Stimulated activated CD8-positive, alpha-beta memory T cell treated with anti-CD3 and anti-CD28 coated beads, Interleukin-12 subunit alpha, Interleukin-12 subunit beta, amount 100 ng/mL, for 24 hours (primary cell): ENCODE measurements at regions not wholly inside any gene's neighbourhood (a gene's known extent, or its start where the extent isn't known, plus 50 kb on each side); places are given as distances from the start of the nearest gene placed in this dataset.

Source experiments
- DNase-seq: peaks from one replicate; pipeline ENCODE4 v3.0.0-alpha.2; 2020; ENCODE audit errors: extremely low read depth

DNA sequence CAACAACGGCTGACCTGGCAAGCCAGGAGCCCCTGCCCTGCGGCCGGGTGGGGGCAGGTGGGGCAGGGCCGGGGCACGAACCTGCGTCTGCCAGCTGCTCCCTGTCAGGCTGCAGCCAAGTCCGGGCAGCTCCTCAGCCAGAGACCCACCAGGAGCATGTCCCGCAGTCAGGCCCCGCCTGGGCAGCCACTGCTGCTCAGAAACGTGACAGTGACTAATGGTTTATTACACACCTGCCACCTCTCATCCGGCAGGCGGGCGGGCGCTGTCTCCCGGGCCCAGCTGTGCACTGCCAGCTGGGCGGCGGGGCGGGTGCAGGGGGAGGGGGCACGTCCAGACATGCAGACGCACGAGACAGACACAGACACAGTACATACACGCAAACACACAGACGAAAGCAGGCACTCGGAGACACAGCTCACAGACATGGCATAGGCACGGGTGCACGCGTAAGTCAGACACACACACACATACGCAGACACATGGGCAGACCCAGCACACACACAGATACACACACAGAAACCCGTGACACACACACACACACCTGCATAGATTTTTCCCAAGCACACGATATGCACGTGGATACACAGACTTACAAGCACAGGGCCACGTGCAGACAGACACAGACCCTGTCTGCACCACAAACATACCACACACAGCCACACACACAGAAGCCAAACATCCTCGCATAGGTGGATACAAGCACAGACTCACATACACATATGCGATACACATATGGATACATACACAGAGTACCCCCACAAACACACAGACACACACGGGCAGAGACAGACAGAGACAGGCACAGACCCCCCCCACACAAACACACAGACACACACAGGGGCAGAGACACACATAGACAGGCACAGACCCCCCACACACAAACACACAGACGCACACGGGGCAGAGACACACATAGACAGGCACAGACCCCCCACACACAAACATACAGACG, 248.3 kb upstream of the CIBAR2 start:
- DNase-seq: no peak

DNA sequence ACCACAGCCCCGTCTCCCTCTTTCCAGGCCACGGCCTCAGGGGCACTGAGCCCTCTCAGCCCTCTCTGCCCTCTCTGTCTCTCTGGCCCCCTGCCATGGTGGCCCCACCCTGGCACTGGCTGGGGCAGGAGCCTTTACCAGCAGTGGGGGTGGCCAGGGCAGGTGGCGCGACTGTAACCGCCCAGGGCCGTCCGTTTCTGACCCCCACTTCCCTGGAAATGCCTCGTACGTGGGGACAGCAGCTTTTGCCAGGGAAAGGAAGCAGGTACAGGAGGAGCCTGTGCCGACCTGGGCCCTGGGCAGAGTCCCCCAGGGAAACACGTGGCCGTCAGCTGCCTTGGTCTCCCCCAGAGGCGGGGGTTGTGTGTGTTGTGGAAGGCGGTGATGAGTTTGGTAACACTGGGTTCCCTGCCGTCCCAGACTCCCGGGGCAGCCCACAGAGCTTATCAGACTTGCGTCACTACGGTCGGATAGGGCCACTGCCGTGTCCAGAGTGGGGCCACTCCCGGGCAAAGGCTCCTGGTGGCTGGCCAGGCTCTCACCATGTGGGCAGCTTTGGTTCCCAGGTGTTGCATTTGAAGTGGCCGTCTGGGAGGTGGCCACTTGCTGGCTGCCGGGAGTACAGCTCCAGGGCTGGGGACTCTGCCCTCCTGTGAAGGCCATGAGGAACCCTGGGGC, 249.3 kb upstream of the CIBAR2 start:
- no peak for DNase-seq

DNA sequence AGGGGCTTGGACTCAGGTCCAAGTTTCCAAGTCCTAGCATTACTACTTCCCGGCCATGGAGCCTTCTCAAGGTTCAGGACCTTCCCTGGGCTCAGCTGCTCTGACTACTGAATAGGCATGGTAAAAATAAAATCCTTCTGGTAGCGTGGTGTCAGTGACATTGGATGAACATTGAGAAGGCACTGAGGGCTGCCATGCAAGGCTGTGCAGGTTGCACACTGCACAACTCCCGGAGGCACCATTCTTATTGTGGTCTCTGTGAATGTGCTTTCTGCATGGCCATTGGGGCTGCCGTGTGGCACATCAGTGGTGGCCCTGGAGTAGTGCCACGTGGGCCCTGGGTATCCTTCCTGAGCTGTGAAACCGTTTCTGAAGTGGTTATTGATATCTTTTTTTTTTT, 250.2 kb upstream of the CIBAR2 start:
- DNase-seq: no peak

DNA sequence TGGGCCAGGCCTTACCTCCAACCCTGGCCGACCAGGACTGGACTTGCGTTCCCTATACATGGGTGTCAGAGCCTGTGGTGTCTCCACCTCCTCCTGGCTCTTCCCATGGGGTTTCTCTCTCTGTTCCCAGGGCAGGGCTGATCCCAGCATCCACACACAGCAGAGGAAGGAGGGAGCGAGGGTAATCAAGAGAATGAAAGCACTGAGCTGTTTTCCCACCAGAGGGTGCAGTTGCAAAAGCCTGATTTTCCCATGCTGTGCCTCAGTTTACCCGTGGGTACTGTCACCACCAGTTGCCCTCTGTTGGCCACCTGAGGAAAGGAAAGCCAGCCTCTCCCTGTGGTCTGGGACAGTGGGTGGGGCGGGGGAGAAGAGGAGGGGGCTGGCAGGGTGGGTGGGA, 249.7 kb upstream of the GSE1 start:
- no peak for DNase-seq

DNA sequence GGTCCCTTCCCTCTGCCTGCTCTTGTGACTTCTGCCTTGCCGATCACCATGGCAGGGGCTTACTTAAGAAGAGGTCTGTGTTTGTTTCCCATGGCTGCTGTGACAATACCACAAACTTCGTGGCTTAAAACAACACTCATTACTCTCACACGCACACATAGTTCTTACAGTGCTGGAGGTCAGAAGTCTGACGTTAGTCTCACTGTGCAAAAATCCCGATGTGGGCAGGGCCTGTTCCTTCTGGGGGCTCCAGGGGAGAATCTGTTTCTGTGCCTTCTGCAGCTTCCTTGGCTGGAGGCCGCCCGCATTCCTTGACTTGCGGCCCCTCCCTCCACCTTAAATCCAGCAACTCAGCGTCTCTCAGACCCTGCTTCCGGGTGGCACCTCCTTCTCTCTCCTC, 249.2 kb upstream of the GSE1 start:
- DNase-seq: no peak

DNA sequence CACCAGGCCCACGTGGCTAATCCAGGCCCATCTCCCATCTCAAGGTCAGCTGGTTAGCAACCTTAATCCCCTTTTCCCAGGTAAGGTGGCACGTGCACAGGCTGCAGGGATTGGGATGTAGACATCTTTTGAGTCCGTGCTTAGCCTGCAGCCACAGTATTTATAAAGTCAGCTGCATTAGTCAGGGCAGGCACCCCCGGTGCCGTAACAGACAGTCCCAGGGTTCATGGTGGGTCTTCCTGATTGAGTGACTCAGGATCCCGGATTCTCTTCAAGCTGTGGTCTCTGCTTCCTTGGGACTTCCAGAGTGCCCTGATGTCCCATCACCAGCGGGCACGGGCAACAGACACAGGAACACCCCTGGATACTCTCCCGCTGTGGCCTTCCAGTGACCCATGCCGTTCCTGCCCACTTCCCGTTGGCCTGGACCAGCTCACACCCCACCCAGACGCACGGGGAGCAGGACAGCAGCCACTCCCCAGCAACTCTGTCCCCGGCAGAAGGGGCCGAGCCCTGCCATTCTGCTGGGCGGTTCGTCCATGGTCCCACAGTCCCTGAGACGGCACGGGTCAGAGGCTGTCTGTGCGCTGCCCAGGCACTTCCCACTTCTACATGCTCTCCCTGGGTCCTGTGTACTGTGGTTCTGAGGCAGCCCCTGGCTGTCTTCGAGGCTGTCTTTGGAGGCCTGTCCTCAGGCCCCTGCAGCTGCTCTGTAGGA, 248.6 kb upstream of the GSE1 start:
- no peak for DNase-seq

DNA sequence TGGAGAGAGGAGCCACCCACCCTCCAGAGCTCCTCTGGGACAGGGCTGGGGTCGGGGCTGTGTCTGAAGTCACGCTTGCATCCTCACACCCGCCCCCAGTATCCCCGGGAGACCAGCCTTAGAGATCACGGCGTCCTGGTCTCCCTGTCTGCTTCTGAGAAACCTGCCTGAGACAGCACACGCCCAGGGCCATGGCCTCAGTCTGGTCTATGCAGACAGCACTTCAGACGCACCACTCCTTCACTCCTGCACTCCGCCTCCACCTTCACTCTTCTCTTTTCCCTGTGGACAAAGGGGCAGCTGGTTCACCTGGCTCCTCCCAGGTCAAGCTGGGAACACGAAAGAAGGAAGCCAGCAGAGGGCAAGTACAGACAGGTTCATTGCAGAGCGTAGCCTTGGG, 248.0 kb upstream of the GSE1 start:
- DNase-seq: no peak

DNA sequence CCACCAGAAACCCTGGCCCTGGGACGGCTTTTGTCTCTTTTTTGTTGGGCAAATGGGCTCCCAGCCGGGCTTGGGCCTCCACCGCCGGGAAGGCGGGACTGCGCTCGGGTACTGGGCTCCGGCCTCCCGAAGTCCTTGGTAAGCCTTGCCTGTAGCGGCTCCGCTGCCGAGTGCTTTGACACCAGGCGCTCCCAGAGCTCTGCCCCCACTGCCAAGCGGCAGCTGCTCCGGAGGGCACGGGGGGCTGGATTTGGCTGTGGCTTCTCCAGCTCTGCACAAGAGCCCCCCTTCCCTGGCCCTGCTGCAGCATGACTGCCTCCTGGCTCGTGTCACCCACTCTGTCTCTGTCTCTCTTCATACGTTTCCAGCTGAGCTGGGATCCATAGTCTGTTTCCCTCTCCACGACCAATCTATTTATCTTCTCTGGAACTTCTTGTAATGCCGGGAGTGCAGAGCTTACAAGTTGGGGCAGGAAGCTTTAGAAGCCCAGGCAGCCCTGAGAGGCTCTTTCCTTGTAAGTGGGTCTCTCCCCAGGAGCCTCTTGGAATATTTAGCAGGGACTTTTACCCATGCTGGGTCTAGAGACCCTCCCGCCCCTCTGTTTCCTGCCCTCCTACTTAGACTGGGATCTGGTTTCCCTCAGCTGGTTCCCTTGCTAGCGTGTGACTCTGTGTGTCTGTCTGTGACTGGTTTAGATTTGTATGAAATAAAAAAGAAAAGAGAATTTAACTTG, 246.9 kb upstream of the GSE1 start:
- DNase-seq: no peak

DNA sequence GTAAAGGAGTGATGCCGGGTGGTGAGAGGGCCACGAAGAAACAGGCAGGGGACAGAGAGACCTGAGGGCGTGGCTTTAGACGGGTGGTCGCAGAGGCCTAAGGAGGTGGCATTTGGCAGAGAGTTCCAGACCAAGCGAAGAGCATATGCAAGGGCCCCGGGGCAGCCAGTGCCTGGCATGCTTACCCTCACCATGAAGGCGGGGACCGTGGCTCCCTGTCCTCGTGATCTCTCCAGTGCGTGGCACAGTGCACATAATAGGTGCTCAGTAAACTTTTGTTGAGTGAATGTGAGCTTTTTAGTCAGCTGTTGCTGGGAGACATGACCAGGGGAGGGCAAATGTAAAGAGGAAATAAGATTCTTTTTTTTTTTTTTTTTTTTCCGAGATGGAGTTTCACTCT, 245.6 kb upstream of the GSE1 start:
- no peak for DNase-seq

DNA sequence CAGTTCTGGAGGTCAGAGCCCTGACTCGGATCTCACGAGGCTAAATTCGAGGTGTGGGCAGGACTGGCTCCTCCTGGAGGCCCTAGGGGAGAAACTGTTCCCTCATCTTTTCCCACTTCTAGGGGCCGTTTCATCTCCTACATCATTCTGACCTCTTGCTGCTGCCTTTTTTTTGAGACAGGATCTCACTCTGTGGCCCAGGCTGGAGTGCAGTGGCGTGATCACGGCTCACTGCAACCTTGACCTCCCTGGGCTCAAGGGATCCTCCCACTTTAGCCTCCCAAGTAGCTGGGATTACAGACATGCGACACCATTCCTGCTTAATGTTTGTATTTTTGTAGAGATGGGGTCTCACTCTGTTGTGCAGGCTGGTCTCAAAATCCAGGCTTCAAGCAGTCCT, 244.1 kb upstream of the GSE1 start:
- DNase-seq: no peak

DNA sequence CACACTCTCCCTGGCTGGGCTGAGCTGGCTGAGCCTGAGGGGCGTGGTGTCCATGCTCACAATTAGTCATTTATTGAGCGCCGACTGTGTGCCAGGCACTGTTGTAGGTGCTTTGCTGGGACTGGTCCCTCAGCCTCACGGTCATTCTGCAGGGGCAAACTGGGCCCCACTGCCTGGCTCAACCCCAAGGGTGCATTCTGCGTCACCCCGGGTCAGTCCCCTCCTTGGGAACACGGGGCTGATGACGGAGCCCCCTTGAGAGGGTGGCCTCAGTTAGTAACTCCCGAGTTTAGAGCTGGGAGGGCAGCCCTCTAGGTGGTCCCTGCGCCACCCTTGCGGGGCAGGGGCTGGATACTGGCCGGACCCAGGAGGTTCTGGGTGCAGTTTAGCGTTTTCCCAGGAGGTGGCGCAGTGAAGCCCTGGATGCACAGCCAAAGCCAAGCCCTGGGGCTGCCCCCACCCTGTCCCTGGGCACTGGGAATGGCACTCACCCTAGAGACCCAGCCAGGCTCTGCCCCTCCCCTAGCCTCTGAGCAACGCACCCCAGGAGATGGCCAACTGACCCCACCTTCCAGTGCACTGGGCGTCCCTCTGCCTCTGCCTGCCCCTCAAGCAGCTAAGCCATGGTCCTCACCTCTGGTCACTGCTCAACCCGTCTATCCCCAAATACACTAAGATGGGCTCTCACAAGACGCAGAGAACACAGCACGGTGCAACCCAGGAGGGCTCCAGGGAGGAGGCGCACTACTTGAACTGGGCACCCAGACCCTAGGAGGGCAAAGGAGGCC, 243.2 kb upstream of the GSE1 start:
- DNase-seq: no peak

DNA sequence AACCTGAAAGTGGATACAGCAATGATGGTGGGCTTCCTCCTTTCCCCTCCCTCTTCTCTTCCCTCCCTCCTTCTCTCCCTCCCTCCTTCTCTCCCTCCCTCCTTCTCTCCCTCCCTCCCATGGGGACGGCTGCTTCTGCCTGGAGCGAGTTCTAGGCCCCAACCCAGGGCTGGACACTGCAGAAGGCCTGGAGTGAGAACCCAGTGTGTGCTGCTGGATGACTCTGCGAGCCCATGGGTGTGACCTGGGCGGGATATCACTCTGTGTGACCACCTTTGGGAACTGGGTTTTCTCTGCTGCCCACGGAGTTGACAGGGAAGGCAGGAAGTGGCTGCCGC, 242.6 kb upstream of the GSE1 start:
- no peak for DNase-seq

DNA sequence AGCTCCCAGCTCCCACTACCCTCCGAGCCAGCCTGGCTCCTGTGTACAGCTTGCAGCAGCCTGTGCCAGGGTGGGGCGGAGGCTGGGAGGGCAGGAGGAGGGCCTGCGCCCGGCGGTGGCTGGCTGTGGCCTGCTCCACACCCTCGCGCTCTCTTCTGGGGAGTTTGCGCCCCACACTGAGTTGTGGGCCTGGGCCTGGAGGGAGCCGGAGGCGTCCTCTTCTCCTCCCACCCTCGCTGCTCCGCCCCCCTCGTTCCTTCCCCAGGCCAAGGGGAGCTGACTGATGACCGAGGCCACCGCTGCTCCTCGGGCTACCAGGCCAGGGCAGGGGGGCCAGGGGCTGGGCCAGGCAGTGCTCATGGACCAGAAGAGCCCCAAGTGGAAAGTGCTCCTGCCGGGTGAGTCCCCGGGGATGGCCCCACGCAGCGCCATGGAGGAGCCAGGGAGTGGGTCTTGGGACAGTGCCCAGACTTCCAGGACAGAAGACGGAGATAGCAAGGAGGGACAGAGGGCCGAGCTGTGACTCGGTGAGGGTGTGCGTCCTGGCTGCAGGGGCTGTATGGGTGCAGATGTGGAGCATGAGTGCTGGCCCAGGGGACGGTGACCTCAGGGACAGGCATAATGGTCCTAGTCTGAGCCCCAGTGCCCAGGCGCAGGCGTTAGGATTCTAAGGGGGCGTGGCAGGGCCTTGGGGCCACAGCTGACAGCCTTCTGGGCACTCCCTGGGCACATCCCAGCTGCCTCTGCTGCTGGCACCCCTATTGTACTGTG, 242.1 kb upstream of the GSE1 start:
- DNase-seq: no peak

DNA sequence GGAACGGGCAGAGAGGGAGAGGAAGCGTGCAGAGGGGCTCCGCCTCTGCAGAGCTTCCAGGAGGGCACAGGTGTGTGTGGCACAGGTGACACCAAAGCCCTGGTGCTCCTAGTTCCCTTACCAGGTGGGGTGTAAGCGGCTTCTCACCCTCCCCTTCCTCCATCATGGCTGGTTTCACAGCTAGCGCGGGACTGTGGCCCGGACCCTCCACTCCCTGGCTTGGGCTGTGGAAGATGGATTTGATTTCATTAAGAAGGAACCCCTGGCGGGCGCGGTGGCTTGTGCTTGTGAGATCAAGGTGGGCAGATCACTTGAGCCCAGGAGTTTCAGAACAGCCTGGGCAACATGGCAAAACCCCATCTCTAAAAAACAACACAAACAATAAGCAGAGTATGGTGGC, 241.2 kb upstream of the GSE1 start:
- DNase-seq: no peak

DNA sequence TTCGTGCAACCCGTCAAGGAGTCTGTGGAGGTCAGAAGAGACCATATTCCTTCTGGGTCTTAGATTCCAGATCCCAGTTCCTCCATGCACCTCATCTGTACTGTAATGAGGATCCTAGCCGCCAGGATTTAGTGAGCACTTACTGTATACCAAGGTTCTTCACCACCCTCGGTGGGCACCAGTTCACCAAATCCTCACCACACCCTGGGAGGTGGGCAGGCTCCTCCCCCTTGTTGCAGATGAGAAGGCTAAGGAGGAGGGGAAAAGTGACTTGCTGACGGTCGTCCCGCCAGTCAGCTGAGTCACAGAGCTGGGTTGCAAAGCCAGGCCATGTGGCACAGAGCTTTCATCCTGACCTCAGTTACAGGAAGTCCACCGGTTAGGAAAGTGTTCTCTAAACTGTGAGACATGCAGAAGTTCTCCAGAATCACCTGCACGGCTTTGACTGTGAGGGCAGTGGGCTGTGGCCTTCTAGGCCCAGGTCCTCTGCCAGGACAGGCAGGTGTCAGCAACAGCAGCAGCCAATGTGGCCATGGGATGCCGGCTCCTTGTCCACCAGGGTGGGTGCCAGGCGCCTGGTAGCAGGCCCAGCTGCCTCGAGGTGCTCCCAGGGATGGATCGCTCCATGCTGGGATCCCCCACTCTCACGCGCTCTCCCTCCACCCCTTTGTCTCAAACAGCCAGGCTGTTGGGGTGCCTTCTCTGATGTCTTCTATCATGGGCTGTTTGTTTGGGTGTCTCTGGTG, 240.3 kb upstream of the GSE1 start:
- no peak for DNase-seq

DNA sequence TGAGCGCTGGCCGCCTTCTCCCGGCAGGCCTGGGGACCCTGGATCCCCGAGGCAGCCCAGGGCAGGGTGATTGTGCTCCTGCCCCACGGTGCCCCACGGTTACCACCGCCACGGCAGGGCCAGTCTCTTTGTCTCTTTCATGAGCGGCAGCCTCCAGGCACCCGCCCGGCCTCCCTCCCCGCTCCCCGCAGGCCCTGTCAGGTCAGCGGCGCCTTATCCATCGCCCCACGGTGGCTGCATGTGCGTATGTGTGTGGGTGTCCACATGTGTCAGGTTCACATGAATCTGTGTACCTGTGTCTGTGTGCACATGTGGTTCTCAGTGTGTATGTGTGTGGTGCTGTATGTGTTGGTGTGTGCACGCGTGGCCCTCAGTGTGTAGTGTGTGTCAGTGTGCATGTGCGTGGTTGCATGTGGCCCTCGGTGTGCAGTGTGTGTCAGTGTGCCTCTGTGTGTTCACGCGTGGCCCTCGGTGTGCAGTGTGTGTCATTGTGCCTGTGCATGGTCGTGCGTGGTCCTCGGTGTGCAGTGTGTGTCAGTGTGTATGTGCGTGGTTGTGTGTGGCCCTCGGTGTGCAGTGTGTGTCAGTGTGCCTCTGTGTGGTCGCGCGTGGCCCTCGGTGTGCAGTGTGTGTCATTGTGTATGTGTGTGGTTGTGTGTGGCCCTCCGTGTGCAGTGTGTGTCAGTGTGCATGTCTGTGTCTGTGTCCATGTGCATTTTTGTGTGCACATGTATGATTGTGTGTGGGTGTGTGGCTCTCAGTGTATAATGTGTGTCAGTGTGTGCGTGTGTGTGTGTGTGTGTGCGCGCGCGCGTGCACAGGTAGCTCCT, 239.2 kb upstream of the GSE1 start:
- no peak for DNase-seq

DNA sequence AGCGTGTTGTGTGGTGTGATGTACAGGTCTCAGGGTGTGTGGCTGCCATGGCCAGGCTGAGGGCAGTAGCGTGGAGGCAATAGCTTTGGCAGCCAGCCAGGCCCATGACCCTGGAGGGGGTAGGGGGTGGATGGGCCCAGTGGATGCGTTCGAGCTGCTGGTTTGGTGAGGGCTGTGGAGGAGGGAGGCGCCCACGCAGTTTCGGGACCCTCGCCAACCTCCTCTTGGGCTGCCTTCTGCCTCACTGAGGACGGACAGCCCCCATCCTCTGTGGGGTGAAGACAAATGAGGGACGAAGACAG, 238.6 kb upstream of the GSE1 start:
- DNase-seq: no peak

DNA sequence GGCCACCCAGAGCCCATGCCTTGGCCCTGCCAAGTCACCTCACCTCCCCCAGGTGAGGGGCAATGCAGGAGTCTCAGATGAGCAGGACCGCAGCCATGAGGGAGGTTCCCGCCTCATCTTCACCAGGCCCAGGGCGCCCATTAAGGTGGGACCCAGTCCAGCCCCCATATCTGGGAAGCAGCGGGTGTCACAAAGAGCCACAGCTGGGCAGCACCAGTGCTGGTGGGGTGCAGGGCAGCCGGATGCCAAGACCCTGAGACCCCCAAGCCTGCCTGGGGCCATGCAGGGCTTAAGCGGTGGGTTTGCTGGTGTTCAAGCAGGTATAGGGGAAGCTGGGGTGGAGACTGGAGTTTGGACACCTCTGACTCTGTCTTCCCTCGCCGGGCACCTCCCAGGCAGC, 237.8 kb upstream of the GSE1 start:
- no peak for DNase-seq
